Gastrocnemius medialis (tissue), 4 donors: ENCODE measurements at regions not wholly inside any gene's neighbourhood (a gene's known extent, or its start where the extent isn't known, plus 50 kb on each side); places are given as distances from the start of the nearest gene placed in this dataset.
"Not testable (repeated sequence)": the region's sequence is repeated elsewhere in the genome, so short reads cannot be mapped to it uniquely, and the experiment has no call there.

ENCODE experiments used
- ATAC-seq, 2 donors: fragments of 150-250 bp; one replicate each; pipeline ENCODE4 v1.9.1; 2016
- DNase-seq, 2 donors: peaks; one replicate each; pipeline ENCODE4 v3.0.0-alpha.2; 2019
- H3K27ac ChIP-seq, 4 donors: fragments of 200-600 bp; sonication (generic); 1 replicate in 1 of 4; 2 replicates in 3 of 4; pipeline ENCODE4 v1.5.1; 2016 to 2018; ENCODE audit warnings: mild to moderate bottlenecking in 2 of 4, moderate library complexity in 1 of 4
- H3K27me3 ChIP-seq, 3 donors: fragments of 200-600 bp; sonication (generic) in 2 of 3; 1 replicate in 1 of 3; 2 replicates in 2 of 3; pipeline versions ENCODE4 v1.5.1 to v1.6.0; 2016 to 2019; ENCODE audit warnings: mild to moderate bottlenecking in 1 of 3, moderate library complexity in 1 of 3
- H3K36me3 ChIP-seq, 2 donors: fragments of 200-600 bp; sonication (generic) in 1 of 2; one replicate each; pipeline ENCODE4 v1.5.1; 2017 to 2018
- H3K4me1 ChIP-seq, 2 donors: fragments of 200-600 bp; sonication (generic) in 1 of 2; one replicate each; pipeline ENCODE4 v1.5.1; 2016 to 2017; ENCODE audit warnings: mild to moderate bottlenecking in 2 of 2
- H3K4me3 ChIP-seq, 4 donors: fragments of 200-600 bp; sonication (generic) in 3 of 4; 1 replicate in 1 of 4; 2 replicates in 3 of 4; pipeline ENCODE4 v1.5.1; 2016 to 2019; ENCODE audit warnings: mild to moderate bottlenecking in 2 of 4
- H3K9me3 ChIP-seq, 3 donors: fragments of 200-600 bp; sonication (generic) in 2 of 3; 1 replicate in 1 of 3; 2 replicates in 2 of 3; pipeline ENCODE4 v1.5.1; 2016 to 2019
- POLR2A ChIP-seq, 2 donors: fragments of 450-650 bp; IDR thresholded peaks; one replicate each; pipeline ENCODE4 v1.6.1; 2017; ENCODE audit warnings: antibody characterized with exemption in 2 of 2, mild to moderate bottlenecking in 2 of 2, moderate library complexity in 2 of 2
- in situ Hi-C, 4 donors: fragments of 200-750 bp; cut with MboI; loops; one replicate each; pipeline versions ENCODE4 v1.15.0 to v1.8.0; 2017; ENCODE audit warnings: low sequenced_read_pairs in 4 of 4
- intact Hi-C: fragments of 100-400 bp; cut with DNase I; formaldehyde crosslinking; loops from one replicate; pipeline ENCODE4 v1.15.1; 2023; ENCODE audit warnings: low total_unique reads
- TF ChIP-seq, protein P1 (sequence below), 5 experiments: fragments of 450-650 bp in 3 of 5; fragments of 200-600 bp in 2 of 5; sonication (generic) in 2 of 5; IDR thresholded peaks in 4 of 5; conservative IDR thresholded peaks in 1 of 5; 1 replicate in 4 of 5; 2 replicates in 1 of 5; pipeline ENCODE4 v1.5.1; 2016 to 2019; ENCODE audit warnings: antibody characterized with exemption in 5 of 5, mild to moderate bottlenecking in 3 of 5, moderate library complexity in 3 of 5

DNA sequence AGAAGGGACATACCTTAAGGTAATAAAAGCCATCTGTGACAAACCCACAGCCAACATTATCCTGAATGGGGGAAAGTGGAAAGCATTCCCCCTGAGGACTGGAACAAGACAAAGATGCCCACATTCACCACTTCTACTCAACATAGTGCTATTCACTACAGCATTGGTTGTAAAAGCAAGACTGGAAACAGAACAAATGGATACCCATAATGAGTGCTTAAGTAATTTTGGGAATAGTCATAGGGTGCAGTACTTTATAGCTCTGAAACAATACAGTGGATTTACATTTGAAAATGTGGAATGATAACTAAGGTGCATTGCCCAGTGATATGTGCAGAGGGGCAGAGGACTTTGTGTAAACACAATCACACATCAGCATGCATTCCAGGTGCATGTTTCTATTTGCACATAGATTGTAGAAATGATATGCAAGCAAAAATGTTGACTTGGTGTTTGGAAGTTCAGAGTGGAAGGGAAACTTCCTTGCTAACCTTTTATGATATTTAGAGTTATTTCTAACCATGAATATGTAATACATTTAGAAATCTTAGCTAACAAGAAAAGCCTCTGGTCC is 112.3 kb downstream of the IGLL1 start:
- ATAC-seq (no peak), DNase-seq (no peak)
- in situ Hi-C loops (no loop called here), intact Hi-C loops (no loop called here)
- Histone ChIP-seq H3K4me3 (no peak overlapping the region), H3K9me3 (no peaks in the 10 kb centered on the region), H3K4me1 (no peaks in the 10 kb centered on the region), H3K27me3 (peaks cover 0 to 3% (median 0%) of the 10 kb centered on the region in 3 donors), H3K36me3 (no peaks in the 10 kb centered on the region), H3K27ac (no peak overlapping the region)
- no peak for TF ChIP-seq POLR2A (IDR thresholded peaks at IDR 0.05)
- TF ChIP-seq, protein P1, sequence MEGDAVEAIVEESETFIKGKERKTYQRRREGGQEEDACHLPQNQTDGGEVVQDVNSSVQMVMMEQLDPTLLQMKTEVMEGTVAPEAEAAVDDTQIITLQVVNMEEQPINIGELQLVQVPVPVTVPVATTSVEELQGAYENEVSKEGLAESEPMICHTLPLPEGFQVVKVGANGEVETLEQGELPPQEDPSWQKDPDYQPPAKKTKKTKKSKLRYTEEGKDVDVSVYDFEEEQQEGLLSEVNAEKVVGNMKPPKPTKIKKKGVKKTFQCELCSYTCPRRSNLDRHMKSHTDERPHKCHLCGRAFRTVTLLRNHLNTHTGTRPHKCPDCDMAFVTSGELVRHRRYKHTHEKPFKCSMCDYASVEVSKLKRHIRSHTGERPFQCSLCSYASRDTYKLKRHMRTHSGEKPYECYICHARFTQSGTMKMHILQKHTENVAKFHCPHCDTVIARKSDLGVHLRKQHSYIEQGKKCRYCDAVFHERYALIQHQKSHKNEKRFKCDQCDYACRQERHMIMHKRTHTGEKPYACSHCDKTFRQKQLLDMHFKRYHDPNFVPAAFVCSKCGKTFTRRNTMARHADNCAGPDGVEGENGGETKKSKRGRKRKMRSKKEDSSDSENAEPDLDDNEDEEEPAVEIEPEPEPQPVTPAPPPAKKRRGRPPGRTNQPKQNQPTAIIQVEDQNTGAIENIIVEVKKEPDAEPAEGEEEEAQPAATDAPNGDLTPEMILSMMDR (IDR thresholded peaks at IDR 0.05 in 4 of 5, conservative IDR thresholded peaks at IDR 0.05 in 1 of 5) = no peak

DNA sequence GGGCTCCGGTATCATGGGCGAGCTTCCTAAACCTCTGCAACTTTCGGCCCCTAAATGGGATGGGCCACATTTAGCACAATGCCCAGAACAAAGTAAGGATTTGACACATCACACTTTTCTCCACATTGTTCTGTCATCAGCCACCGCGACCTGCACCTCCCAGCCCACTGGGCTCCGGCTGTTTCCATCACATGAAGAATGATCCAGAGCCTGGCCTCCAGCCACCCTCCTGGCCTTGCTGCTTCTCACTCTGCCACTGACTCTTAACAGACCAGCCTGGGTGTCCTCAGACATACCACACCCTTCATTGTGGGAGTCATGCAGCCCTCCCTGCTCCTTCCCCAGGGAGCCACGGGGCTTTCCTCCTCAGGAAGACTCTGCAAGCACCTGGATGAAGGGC is 113.7 kb downstream of the IGLL1 start:
- DNase-seq = no peak
- peaks cover 0 to 3% (median 3%) of the 10 kb centered on the region in 3 donors for H3K27me3 ChIP-seq
- no peak overlapping the region for H3K27ac ChIP-seq
- intact Hi-C loops (no loop called here), in situ Hi-C loops (no loop called here)
- no peaks in the 10 kb centered on the region for H3K36me3 ChIP-seq
- no peak for ATAC-seq
- no peak for TF ChIP-seq POLR2A (IDR thresholded peaks at IDR 0.05)
- TF ChIP-seq, protein P1 (IDR thresholded peaks at IDR 0.05 in 4 of 5, conservative IDR thresholded peaks at IDR 0.05 in 1 of 5) = no peak
- no peaks in the 10 kb centered on the region for H3K9me3 ChIP-seq
- H3K4me1 ChIP-seq = no peaks in the 10 kb centered on the region
- no peak overlapping the region for H3K4me3 ChIP-seq

DNA sequence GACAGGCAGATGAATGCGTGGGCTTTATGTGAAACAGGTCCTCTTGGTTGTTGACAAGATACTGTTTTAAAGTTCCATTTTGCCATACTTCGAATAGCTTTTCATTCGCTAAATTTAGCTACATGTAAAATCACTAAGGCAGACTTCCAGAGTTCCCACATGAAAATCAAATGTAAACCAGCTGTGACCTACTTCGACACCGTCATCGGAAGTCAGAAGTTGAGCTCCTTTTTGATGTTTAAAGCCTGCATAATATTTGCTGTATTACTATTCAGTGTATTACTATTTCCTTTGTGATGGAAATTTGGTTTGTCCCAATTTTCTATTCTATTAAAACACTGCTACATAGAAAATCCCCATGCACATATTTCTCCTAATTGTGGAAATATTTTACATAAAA is 115.3 kb downstream of the IGLL1 start:
- H3K27me3 ChIP-seq, in situ Hi-C loops, ATAC-seq, H3K36me3 ChIP-seq, H3K9me3 ChIP-seq, H3K4me1 ChIP-seq, H3K4me3 ChIP-seq, H3K27ac ChIP-seq, intact Hi-C loops, DNase-seq: not testable (repeated sequence)

DNA sequence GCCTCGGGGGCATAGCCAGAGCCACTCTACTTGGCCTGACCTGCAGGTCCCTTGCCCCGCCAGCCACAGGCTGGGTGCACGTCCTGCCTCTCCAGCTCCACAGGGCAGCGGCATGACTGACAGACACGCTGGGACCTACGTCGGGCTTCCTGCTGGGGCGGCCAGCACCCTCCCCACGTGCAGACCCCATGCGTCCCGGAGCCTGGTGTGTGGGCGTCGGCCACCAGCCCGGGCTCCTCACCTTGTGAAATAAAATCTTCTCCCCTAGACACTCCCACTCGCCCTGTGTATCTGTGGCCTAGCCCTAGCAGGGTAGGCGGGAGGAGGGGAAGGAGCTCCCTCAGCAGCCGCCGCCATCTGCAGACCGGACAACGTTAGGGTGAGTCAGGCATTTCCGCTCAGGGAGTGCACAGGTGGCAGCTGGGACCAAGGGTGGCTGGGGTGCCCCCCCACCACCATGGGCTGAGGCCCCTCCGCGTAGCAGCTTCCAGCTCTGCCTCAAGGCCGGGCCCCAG is 119.5 kb downstream of the IGLL1 start:
- H3K9me3 ChIP-seq, H3K4me3 ChIP-seq, H3K36me3 ChIP-seq, intact Hi-C loops, H3K27ac ChIP-seq, H3K4me1 ChIP-seq, DNase-seq, in situ Hi-C loops, ATAC-seq: not testable (repeated sequence)
- peaks cover 22 to 30% (median 27%) of the 10 kb centered on the region in 3 donors for H3K27me3 ChIP-seq

DNA sequence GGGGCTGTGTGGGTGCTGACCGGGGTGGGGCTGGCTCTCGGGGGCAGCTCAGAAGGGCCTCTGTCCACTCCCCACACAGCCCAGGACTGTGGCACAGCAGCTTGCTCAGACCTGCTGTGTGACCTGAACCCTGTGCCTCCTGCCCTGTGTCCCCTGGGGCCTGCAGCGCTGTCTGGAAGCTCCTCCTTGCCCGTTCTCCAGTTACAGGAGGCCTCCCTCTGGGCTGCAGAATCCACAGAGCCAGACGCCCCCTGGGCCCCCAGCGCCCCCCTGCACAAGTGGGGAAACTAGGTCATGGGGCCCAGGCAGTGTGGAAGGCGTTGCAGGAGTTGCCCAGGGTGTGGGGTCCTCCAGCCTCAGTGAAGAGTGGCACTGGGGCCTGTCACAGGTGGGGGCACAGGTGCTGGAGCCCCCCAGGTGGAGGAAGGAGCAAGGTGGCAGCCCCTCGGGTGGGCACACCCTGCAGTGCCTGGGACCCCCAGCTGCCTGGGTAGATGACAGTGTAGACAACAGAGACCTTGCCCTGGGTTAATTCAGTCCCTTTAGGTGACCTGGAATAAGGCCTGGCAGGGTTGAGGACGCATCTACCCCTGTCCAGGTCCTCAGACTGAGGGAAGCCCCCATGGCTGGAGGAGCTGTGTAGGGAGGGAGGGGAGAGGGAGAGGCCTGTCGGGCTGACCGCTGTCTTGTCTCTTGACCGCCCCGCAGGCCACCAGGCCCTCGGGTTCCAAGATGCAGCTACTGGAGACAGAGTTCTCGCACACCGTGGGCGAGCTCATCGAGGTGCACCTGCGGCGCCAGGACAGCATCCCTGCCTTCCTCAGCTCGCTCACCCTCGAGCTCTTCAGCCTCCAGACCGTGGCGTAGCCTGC is 120.2 kb downstream of the IGLL1 start:
- H3K9me3 ChIP-seq, in situ Hi-C loops: not testable (repeated sequence)

More for the DNA sequence above, 120.2 kb downstream of the IGLL1 start:
- ATAC-seq, H3K4me3 ChIP-seq, DNase-seq, H3K36me3 ChIP-seq, H3K27ac ChIP-seq, H3K4me1 ChIP-seq, intact Hi-C loops: not testable (repeated sequence)
- H3K27me3 ChIP-seq = peaks cover 22 to 32% (median 27%) of the 10 kb centered on the region in 3 donors
